ENCODE measurements at regions not wholly inside any gene's neighbourhood (a gene's known extent, or its start where the extent isn't known, plus 50 kb on each side); places are given as distances from the start of the nearest gene placed in this dataset.

- no peak for DNase-seq (ENCODE audit: low read depth, low spot score)
- no peaks in the 10 kb centered on the region for H3K27me3 Mint-ChIP-seq (ENCODE audit: low read depth)
- no peak overlapping the region for H3K27ac Mint-ChIP-seq (ENCODE audit: unreplicated experiment)
- no peaks in the 10 kb centered on the region for H3K4me1 Mint-ChIP-seq
- TF ChIP-seq CTCF (conservative IDR thresholded peaks at IDR 0.05): no peak
- H3K4me3 Mint-ChIP-seq: no peak overlapping the region
- no peaks in the 10 kb centered on the region for H3K36me3 Mint-ChIP-seq (ENCODE audit: low read depth)
- no peaks in the 10 kb centered on the region for H3K9me3 Mint-ChIP-seq
Observed at GRCh38 chr20:48238781-48239180, 453.5 kb upstream of the SULF2 start.

- Mint-ChIP-seq H3K9me3 (no peaks in the 10 kb centered on the region), H3K36me3 (ENCODE audit: low read depth) (no peaks in the 10 kb centered on the region), H3K4me1 (no peaks in the 10 kb centered on the region), H3K27me3 (ENCODE audit: low read depth) (no peaks in the 10 kb centered on the region), H3K4me3 (no peak overlapping the region), H3K27ac (ENCODE audit: unreplicated experiment) (no peak overlapping the region)
- DNase-seq (ENCODE audit: low read depth, low spot score): no peak
- TF ChIP-seq CTCF (conservative IDR thresholded peaks at IDR 0.05): no peak
Observed at GRCh38 chr20:48238326-48238725, 453.0 kb upstream of the SULF2 start.

GRCh38 chr20:48236000-48236970 is 451.0 kb upstream of the SULF2 start:
- Mint-ChIP-seq H3K36me3 (ENCODE audit: low read depth) (no peaks in the 10 kb centered on the region), H3K4me3 (no peak overlapping the region), H3K27ac (ENCODE audit: unreplicated experiment) (no peak overlapping the region), H3K27me3 (ENCODE audit: low read depth) (no peaks in the 10 kb centered on the region), H3K4me1 (no peaks in the 10 kb centered on the region), H3K9me3 (peaks cover 3% of the 10 kb centered on the region)
- DNase-seq (ENCODE audit: low read depth, low spot score): no peak
- TF ChIP-seq CTCF (conservative IDR thresholded peaks at IDR 0.05): no peak

- no peak for DNase-seq (ENCODE audit: low read depth, low spot score)
- H3K4me3 Mint-ChIP-seq: no peak overlapping the region
- H3K4me1 Mint-ChIP-seq: no peaks in the 10 kb centered on the region
- no peaks in the 10 kb centered on the region for H3K27me3 Mint-ChIP-seq (ENCODE audit: low read depth)
- H3K27ac Mint-ChIP-seq (ENCODE audit: unreplicated experiment): no peak overlapping the region
- H3K36me3 Mint-ChIP-seq (ENCODE audit: low read depth): no peaks in the 10 kb centered on the region
- H3K9me3 Mint-ChIP-seq: peaks cover 3% of the 10 kb centered on the region
- TF ChIP-seq CTCF (conservative IDR thresholded peaks at IDR 0.05): no peak
Observed at GRCh38 chr20:48234951-48235350, 449.7 kb upstream of the SULF2 start.

- Mint-ChIP-seq H3K36me3 (ENCODE audit: low read depth) (no peaks in the 10 kb centered on the region), H3K4me3 (no peak overlapping the region), H3K27ac (ENCODE audit: unreplicated experiment) (peak overlapping the region; percentile 84), H3K4me1 (no peaks in the 10 kb centered on the region), H3K27me3 (ENCODE audit: low read depth) (no peaks in the 10 kb centered on the region), H3K9me3 (peaks cover 3% of the 10 kb centered on the region)
- TF ChIP-seq CTCF (conservative IDR thresholded peaks at IDR 0.05): no peak
- DNase-seq (ENCODE audit: low read depth, low spot score): no peak
Observed at GRCh38 chr20:48231253-48231930, 446.1 kb upstream of the SULF2 start.
